Fibroblast of skin of right quadriceps (primary cell): ENCODE measurements at regions not wholly inside any gene's neighbourhood (a gene's known extent, or its start where the extent isn't known, plus 50 kb on each side); places are given as distances from the start of the nearest gene placed in this dataset.
"Not testable (repeated sequence)": the region's sequence is repeated elsewhere in the genome, so short reads cannot be mapped to it uniquely, and the experiment has no call there.

Source experiments
- DNase-seq: peaks from one replicate; pipeline ENCODE4 v3.0.0-alpha.2; 2013

DNA sequence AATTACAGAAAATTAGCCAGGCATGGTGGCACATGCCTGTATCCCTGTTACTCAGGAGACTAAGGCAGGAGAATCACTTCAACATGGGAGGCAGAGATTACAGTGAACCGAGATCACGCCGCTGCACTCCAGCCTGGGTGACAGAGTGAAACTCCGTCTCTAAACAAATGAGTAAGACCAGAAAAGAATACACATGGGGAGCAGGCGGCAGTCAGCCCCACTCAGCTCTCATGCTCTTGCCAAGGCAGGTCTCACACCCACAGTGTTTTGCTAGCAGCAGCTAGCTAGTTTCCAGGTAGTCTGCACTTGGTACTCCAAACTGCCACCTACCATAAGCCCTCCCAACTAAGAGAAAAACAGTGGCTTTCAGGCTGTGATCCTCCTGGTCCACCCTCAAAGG, 722.3 kb upstream of the CTNND2 start:
- DNase-seq, result no peak

DNA sequence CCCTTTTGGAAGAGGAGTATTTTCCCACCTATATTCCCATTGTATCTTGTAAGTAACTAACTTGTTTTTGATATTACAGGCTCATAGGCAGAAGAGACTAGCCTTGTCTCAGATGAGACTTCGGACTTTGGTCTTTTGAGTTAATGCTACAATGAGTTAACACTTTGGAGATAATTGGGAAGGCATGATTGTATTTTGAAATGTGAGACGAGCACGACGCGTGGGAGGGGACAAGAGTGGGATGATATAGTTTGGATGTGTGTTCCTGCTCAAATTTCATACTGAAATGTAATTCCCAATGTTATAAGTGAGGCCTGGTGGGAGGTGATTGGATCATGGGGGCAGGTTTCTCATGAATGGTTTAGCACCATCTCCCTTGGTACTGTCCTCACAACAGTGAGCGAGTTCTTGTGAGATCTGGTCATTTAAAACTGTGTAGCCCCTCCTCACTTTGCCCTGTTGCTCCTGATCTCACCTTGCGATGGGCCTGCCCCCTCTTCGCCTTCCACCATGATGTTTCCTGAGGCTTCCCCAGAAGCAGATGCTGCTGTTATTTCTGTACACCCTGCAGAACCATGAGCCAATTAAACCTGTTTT, 721.5 kb upstream of the CTNND2 start:
- no peak for DNase-seq

- no peak for DNase-seq
Observed at GRCh38 chr5:12624776-12625560, 720.7 kb upstream of the CTNND2 start.

- no peak for DNase-seq
Observed at GRCh38 chr5:12623408-12623807, 719.2 kb upstream of the CTNND2 start.

- DNase-seq, result no peak
Observed at GRCh38 chr5:12616093-12616492, 711.8 kb upstream of the CTNND2 start.

GRCh38 chr5:12615141-12615820, 711.0 kb upstream of the CTNND2 start:
- no peak for DNase-seq

DNA sequence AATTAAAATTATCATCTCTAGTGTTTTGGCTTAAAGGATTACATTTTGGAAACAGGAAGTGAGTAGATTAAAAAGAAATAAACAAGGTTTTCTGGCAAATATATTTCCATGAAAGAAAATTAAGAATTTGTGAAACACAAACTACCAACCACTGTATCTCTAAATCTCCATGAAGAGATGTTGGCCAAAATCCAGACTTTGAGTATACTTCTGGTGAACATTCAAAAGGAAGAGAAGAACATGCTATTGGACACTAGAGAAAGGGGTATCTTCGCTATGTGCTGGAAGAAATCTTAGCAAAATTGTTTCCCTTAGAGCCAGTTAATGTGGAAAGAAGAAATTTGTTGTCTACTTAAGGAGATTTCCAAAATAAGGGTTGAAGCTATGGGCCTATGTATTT, 710.4 kb upstream of the CTNND2 start:
- no peak for DNase-seq

DNA sequence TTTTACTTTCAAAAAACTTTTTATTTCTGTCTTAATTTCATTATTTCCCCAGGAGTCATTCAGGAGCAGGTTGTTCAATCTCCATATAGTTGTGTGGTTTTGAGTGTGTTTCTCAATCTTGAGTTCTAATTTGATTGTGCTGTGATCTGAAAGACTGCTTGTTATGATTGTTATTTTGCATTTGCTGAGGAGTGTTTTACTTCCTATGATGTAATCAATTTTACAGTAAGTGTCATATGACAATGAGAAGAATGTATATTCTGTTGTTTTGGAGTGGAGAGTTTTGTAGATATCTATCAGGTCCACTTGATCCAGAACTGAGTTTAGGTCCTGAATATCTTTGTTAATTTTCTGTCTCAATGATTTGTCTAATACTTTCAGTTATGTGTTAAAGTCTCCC, 706.9 kb upstream of the CTNND2 start:
- DNase-seq, result no peak

DNA sequence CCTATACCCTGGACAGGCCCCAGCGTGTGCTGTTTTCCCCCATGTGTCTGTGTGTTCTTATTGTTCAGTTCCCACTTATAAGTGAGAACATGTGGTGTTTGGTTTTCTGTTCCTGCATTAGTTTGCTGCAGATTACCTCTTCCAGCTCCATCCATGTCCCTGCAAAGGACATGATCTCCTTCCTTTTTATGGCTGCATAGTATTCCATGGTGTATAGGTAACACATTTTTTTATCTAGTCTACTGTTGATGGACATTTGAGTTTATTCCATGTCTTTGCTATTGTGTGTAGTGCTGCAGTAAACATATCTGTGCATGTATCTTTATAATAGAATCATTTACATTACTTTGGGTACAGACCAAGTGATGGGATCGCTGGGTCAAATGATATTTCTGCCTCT, 703.6 kb upstream of the CTNND2 start:
- DNase-seq, result not testable (repeated sequence)

DNA sequence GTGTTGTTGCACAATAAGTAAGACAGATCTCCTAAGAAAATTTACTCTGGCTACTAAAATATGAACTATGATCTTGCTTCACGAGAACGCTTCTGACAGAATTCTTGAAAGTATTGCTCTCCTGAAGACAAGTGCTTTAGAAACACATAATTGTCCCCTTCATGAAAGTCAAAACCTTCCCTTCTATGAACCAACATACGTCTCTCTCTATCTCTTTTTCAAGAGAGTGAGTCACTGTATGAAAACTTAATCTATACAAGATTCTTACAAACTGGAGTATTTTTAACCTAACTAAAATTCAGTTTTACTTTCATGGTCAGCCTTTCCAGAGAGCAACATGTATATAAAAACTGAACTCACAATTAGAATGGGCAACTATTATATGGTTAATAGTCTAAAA, 688.0 kb upstream of the CTNND2 start:
- no peak for DNase-seq

- DNase-seq, result no peak
Observed at GRCh38 chr5:12586406-12586805, 682.2 kb upstream of the CTNND2 start.

DNA sequence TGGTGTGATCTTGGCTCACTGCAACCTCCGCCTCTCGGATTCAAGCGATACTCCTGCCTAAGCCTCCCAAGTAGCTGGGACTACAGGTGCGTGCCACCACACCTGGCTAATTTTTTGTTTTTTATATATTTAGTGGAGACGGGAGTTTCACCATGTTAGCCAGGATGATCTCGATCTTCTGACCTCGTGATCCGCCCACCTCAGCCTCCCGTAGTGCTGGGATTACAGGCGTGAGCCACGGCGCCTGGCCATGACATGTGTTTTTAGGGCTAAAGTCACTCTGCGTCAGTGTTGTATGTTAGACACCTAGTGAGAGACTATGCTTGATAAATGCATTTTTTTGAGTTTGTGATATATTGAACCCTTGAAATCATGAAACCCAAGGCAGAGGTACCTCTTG, 674.6 kb upstream of the CTNND2 start:
- DNase-seq, result not testable (repeated sequence)

GRCh38 chr5:12576953-12577352, 672.7 kb upstream of the CTNND2 start:
- DNase-seq, result not testable (repeated sequence)

GRCh38 chr5:12574298-12575093, 670.2 kb upstream of the CTNND2 start:
- DNase-seq, result not testable (repeated sequence)

- not testable (repeated sequence) for DNase-seq
Observed at GRCh38 chr5:12573916-12574297, 669.7 kb upstream of the CTNND2 start.

DNA sequence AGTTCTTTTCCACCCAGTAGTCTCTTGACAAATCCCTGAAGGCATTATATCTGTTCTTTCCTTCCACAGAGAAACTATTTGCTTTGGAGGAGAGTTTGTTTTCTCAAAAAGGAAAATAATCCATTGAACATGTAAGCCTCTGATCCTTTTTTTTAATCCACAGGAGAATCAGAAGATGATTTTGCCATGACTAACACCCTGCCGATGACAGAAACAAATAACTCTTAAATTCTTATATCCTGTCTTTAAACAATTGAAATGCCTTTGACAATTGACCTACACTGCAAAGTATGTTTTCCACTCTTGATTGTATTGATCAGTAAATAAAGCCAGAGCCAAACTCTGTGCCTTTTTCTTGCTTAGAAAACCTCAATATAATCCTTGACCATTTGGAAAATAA, 666.4 kb upstream of the CTNND2 start:
- no peak for DNase-seq

DNA sequence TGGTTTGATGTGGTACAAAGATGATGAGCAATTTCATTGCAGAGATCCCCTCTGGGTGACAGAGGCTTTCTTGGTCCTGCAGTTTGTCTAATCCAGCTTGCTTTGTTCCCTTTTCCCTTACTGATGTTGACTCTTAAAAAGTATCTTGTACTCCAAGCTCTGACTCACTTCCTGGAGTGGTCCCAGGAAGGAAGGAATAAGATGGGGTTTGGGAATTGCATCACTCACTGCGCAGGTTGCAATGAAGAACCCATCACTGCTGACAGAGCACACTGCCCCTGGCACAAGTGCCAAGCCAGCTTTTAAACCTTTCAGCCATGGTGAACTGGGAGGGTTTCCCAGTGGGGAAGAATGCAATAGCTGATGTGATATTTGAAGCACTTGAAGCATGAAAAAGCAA, 662.2 kb upstream of the CTNND2 start:
- no peak for DNase-seq

DNA sequence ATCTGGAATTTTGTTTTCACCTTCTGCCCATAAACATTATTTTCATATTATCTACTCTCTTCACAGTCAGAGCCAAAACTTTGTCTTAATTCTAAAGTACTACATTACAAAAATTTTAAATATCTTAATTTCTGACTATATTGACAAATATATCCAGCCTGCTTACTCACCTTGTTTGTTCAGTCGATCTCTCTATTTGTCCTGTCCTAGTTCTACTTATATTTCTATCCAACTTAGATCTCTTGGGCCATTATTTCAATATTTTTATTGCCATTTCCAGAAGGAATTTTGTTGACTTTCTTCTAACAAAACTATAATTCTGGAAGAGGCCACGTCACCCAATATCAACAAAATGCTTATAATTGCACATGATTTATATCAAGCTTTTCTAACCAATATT, 652.8 kb upstream of the CTNND2 start:
- no peak for DNase-seq

- no peak for DNase-seq
Observed at GRCh38 chr5:12526113-12526512, 621.9 kb upstream of the CTNND2 start.

GRCh38 chr5:12522116-12522515, 617.9 kb upstream of the CTNND2 start:
- no peak for DNase-seq

DNA sequence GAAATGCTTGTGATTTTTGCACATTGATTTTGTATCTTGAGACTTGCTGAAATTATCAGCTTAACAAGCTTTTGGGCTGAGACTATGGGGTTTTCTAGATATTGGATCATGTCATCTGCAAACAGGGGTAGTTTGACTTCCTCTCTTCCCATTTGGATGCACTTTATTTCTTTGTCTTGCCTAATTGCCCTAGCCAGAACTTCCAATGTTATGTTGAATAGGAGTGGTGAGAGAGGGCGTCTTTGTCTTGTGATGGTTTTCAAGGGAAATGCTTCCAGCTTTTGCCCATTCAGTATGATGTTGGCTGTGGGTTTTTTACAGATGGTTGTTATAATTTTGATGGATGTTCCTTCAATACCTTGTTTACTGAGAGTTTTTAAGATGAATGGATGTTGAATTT, 600.7 kb upstream of the CTNND2 start:
- DNase-seq, result not testable (repeated sequence)

DNA sequence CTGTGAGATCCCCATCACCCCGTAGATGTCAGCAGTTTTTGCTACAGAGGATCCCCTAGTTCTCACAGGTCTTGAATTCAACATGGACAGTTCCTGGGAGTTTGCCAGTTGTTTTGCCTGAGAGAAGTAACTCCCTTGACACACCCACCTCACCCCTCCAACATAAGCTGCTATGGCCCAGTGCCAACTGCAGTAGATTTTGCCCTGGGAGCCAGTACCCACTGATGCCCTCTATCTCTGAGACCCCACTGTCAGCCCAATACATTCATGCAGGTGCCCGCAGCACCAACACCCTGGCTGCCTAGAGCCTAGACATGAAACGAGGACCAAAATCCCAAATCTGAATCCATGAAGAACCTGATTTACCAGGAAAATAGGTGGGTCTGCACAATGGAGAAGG, 583.9 kb upstream of the CTNND2 start:
- no peak for DNase-seq

DNA sequence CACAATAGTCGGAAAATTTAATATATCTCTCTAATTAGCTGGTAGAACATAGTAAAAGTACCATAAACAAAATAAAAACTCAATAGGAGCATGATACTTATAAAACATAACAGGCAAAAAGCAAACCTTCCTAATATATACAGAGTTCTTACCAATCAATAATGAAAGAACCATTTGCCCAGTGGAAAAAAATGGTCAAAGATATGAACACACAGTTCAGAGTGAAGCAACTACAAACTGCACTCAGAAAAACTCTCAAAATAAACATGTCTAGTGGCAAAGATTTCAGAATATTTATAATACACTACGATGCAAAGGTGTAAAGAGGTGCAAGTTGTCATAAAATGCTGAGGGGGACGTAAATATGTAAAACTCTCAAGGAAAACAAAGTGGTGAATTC, 576.2 kb upstream of the CTNND2 start:
- DNase-seq, result no peak
